Right lobe of liver (tissue), 4 donors: ENCODE measurements at regions not wholly inside any gene's neighbourhood (a gene's known extent, or its start where the extent isn't known, plus 50 kb on each side); places are given as distances from the start of the nearest gene placed in this dataset.

Source experiments
- CTCF ChIP-seq, 4 donors: fragments of 200-600 bp in 3 of 4; fragments of 450-650 bp in 1 of 4; IDR thresholded peaks; one replicate each; pipeline versions ENCODE4 v1.5.1 to v1.8.0; 2016 to 2022; ENCODE audit warnings: antibody characterized with exemption in 4 of 4, mild to moderate bottlenecking in 2 of 4
- POLR2A ChIP-seq: fragments of 450-650 bp; IDR thresholded peaks from one replicate; pipeline ENCODE4 v1.6.1; 2017; ENCODE audit warnings: antibody characterized with exemption, mild to moderate bottlenecking
- donor health status: DM: no; HTN: no; CAD: no.
- donor health status: DM: no; HTN: no; CAD: no.
- donor health status: DM: no; HTN: yes; CAD: no.

GRCh38 chr1:218717575-218717974, 372.4 kb downstream of the TGFB2 start:
- TF ChIP-seq CTCF (IDR thresholded peaks at IDR 0.05) = no peak
- no peak for TF ChIP-seq POLR2A
